Ishikawa (cell line): ENCODE measurements at regions not wholly inside any gene's neighbourhood (a gene's known extent, or its start where the extent isn't known, plus 50 kb on each side); places are given as distances from the start of the nearest gene placed in this dataset.

Experiments
- CEBPB ChIP-seq: IDR thresholded peaks from 2 replicates; pipeline ENCODE4 v1.6.1; 2012
- CREB1 ChIP-seq: IDR thresholded peaks from 2 replicates; pipeline ENCODE4 v1.6.1; 2012; ENCODE audit warnings: low read depth
- EGR1 ChIP-seq: IDR thresholded peaks from 2 replicates; pipeline ENCODE4 v1.6.1; 2012
- EP300 ChIP-seq: IDR thresholded peaks from 2 replicates; pipeline ENCODE4 v1.6.1; 2012; ENCODE audit warnings: borderline replicate concordance
- FOXM1 ChIP-seq: IDR thresholded peaks from 2 replicates; pipeline ENCODE4 v1.6.1; 2012; ENCODE audit warnings: low read depth, borderline replicate concordance
- NFIC ChIP-seq: IDR thresholded peaks from 2 replicates; pipeline ENCODE4 v1.6.1; 2012
- RAD21 ChIP-seq: IDR thresholded peaks from 2 replicates; pipeline ENCODE4 v1.6.1; 2012; ENCODE audit warnings: low read depth
- TAF1 ChIP-seq: IDR thresholded peaks from 2 replicates; pipeline ENCODE4 v1.6.1; 2012; ENCODE audit warnings: low read depth, mild to moderate bottlenecking
- TCF12 ChIP-seq: IDR thresholded peaks from 2 replicates; pipeline ENCODE4 v1.6.1; 2012; ENCODE audit warnings: low read depth
- TEAD4 ChIP-seq: IDR thresholded peaks from 2 replicates; pipeline ENCODE4 v1.6.1; 2012
- YY1 ChIP-seq: IDR thresholded peaks from 2 replicates; pipeline ENCODE4 v1.6.1; 2012; ENCODE audit warnings: low read depth
- ZBTB7A ChIP-seq: IDR thresholded peaks from 2 replicates; pipeline ENCODE4 v1.6.1; 2012; ENCODE audit warnings: low read depth
- TF ChIP-seq, protein P1 (sequence below): IDR thresholded peaks from 2 replicates; pipeline ENCODE4 v1.6.1; 2012
- TF ChIP-seq, protein P2 (sequence below): IDR thresholded peaks from 2 replicates; pipeline ENCODE4 v1.6.1; 2012; ENCODE audit warnings: low read depth, mild to moderate bottlenecking

DNA sequence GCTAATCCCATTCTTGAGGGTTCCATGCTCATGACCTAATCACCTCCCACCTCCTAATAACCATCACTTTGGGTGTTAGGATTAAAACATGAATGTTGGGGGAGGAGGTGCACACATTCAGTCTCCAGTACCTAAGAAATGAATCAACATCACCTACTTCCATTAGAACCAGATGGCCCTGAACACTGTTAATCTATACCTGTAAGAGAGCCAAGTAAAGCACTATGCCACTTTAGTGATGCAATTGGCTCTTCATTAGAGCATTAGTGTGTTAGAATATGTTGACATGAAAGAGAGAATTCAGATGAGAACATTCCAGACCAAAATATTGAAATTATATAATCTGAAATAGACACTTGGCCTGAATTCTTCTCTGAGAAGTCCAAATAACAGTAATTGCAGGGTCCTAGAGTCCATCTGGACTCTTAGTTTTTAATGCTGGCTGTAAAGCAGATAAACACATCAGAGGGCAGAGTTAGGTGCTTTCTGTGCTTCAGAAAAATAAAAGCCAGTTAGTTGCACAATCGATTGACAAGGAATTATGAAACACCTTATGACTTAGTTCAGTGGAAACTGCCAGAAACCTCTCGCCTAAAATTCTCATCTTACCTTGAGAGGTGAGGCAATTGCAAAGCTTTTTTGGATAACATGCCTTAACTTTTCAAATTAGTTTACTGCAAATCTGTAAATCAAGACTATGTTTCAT, 923.7 kb downstream of the SLC4A3 start:
- TF ChIP-seq ZBTB7A (no peak), YY1 (no peak), TEAD4 (no peak), CREB1 (no peak), RAD21 (no peak), EP300 (no peak), TAF1 (no peak), TCF12 (no peak), FOXM1 (no peak), NFIC (no peak), CEBPB (no peak), EGR1 (no peak)
- TF ChIP-seq, protein P1, sequence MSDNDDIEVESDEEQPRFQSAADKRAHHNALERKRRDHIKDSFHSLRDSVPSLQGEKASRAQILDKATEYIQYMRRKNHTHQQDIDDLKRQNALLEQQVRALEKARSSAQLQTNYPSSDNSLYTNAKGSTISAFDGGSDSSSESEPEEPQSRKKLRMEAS: no peak
- TF ChIP-seq, protein P2, sequence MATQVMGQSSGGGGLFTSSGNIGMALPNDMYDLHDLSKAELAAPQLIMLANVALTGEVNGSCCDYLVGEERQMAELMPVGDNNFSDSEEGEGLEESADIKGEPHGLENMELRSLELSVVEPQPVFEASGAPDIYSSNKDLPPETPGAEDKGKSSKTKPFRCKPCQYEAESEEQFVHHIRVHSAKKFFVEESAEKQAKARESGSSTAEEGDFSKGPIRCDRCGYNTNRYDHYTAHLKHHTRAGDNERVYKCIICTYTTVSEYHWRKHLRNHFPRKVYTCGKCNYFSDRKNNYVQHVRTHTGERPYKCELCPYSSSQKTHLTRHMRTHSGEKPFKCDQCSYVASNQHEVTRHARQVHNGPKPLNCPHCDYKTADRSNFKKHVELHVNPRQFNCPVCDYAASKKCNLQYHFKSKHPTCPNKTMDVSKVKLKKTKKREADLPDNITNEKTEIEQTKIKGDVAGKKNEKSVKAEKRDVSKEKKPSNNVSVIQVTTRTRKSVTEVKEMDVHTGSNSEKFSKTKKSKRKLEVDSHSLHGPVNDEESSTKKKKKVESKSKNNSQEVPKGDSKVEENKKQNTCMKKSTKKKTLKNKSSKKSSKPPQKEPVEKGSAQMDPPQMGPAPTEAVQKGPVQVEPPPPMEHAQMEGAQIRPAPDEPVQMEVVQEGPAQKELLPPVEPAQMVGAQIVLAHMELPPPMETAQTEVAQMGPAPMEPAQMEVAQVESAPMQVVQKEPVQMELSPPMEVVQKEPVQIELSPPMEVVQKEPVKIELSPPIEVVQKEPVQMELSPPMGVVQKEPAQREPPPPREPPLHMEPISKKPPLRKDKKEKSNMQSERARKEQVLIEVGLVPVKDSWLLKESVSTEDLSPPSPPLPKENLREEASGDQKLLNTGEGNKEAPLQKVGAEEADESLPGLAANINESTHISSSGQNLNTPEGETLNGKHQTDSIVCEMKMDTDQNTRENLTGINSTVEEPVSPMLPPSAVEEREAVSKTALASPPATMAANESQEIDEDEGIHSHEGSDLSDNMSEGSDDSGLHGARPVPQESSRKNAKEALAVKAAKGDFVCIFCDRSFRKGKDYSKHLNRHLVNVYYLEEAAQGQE: no peak
